Gastrocnemius medialis (tissue), 4 donors: ENCODE measurements at regions not wholly inside any gene's neighbourhood (a gene's known extent, or its start where the extent isn't known, plus 50 kb on each side); places are given as distances from the start of the nearest gene placed in this dataset.

Source experiments
- CTCF ChIP-seq, 5 experiments: fragments of 450-650 bp in 3 of 5; fragments of 200-600 bp in 2 of 5; sonication (generic) in 2 of 5; IDR thresholded peaks in 4 of 5; conservative IDR thresholded peaks in 1 of 5; 1 replicate in 4 of 5; 2 replicates in 1 of 5; pipeline ENCODE4 v1.5.1; 2016 to 2019; ENCODE audit warnings: antibody characterized with exemption in 5 of 5, mild to moderate bottlenecking in 3 of 5, moderate library complexity in 3 of 5
- POLR2A ChIP-seq, 2 donors: fragments of 450-650 bp; IDR thresholded peaks; one replicate each; pipeline ENCODE4 v1.6.1; 2017; ENCODE audit warnings: antibody characterized with exemption in 2 of 2, mild to moderate bottlenecking in 2 of 2, moderate library complexity in 2 of 2

DNA sequence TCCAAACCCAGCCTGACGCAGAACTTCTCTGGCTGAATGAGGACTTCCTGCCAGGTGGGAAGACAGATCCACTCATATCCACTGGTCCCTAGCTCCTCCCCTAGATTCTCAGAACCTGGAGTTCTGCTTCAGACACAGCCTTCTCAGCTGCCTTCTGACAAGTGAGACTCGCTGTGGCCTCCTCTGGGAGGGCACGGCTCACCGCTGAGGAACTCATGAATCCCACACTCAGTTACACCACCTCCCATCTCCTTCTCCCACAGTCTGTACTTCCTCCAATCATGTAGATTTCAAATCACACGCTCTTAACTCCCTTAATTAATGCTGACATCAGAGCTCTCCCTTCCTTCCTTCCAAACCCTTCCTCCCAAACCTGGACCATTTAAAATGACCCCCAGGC is 86.4 kb upstream of the TMEM45B start:
- no peak for TF ChIP-seq CTCF (IDR thresholded peaks at IDR 0.05 in 4 of 5, conservative IDR thresholded peaks at IDR 0.05 in 1 of 5)
- no peak for TF ChIP-seq POLR2A (IDR thresholded peaks at IDR 0.05)
